ENCODE measurements at regions not wholly inside any gene's neighbourhood (a gene's known extent, or its start where the extent isn't known, plus 50 kb on each side); places are given as distances from the start of the nearest gene placed in this dataset.

- TF ChIP-seq EZH2 (IDR thresholded peaks at IDR 0.05) (no peak), POLR2AphosphoS5 (IDR thresholded peaks at IDR 0.05; ENCODE audit: borderline replicate concordance, low read depth, low read length) (no peak)
Observed at GRCh38 chr15:27655056-27655455, 444.1 kb downstream of the OCA2 start.
